Head of caudate nucleus (tissue), 42 donors: ENCODE measurements at regions not wholly inside any gene's neighbourhood (a gene's known extent, or its start where the extent isn't known, plus 50 kb on each side); places are given as distances from the start of the nearest gene placed in this dataset.
"Not testable (repeated sequence)": the region's sequence is repeated elsewhere in the genome, so short reads cannot be mapped to it uniquely, and the experiment has no call there.

ENCODE experiments used
- DNase-seq, 42 donors: peaks; one replicate each; pipeline versions ENCODE4 v3.0.0 to v3.0.0-alpha.2; 2020 to 2021; ENCODE audit warnings: mixed read lengths in 7 of 42
- intact Hi-C: fragments of 100-400 bp; cut with DNase I; formaldehyde crosslinking; loops from one replicate; pipeline ENCODE4 v1.15.0; 2022

DNA sequence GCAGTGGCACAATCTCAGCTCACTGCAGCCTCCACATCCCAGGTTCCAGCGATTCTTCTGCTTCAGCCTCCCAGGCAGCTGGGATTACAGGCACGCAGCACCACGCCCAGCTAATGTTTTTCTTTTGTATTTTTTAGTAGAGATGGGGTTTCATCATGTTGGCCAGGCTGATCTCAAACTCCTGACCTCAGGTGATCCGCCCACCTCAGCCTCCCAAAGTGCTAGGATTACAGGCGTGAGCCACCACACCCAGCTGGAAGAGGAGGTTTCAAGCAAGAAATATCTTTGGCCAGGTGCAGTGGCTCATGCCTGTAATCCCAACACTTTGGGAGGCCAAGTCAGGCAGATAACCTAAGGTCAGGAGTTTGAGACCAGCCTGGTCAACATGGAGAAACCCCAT is 59.4 kb upstream of the XIST start:
- intact Hi-C loops, DNase-seq: not testable (repeated sequence)

DNA sequence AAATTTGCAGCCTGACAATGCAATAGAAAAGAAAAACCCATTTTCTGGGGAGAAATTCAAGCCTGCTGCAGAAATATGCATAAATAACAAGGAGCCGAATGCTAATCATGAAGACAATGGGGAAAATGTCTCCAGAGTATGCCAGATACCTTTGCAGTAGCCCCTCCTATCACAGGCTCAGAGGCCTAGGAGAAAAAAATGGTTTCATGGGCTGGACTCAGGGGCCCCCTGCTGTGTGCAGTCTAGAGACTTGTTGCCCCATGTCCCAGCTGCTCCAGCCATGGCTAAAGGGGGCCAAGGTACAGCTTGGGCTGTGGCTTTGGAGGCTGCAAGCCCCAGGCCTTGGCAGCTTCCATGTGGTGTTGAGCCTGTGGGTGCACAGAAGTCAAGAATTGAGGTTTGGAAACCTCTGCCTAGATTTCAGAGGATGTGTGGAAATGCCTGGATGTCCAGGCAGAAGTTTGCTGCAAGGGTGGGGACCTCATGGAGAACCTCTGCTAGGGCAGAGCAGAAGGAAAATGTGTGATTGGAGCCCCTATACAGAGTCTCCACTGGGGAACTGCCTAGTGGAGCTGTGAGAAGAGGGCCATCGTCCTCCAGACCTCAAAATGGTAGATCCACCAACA is 53.3 kb upstream of the XIST start:
- intact Hi-C loops, DNase-seq: not testable (repeated sequence)

DNA sequence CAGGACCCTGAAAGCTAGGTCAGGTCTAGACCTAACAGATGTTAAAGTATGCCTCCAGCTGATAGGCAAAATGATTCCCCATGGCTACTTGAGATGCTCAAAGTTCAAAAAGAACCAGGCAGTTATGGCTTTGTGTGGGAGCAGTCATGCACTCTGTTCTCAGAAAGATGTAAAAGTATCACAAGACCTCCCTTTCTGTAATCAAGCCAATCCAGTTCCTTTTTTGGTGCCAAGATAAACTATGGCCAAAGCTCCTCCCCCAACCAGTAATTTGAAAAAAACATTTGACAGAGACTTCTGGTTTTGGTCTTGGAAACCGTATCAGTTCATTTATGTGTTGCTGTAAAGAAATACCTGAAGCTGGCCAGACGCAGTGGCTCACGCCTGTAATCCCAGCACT is 51.4 kb upstream of the XIST start:
- intact Hi-C loops, result no loop called here
- DNase-seq, result no peak
